Loucy (cell line): ENCODE measurements at regions not wholly inside any gene's neighbourhood (a gene's known extent, or its start where the extent isn't known, plus 50 kb on each side); places are given as distances from the start of the nearest gene placed in this dataset.

Experiments
- H2AFZ ChIP-seq: fragments of 200-600 bp; sonication (generic); 2 replicates; pipeline ENCODE4 v1.6.0; 2016; ENCODE audit warnings: antibody characterized with exemption, mild to moderate bottlenecking, low read length, moderate library complexity
- H3F3A ChIP-seq: fragments of 200-600 bp; 2 replicates; pipeline ENCODE4 v1.6.0; 2016; ENCODE audit warnings: antibody characterized with exemption, low read depth, mild to moderate bottlenecking
- H3K27me3 ChIP-seq: fragments of 200-600 bp; sonication (generic); 2 replicates; pipeline ENCODE4 v1.6.1; 2014; ENCODE audit warnings: low read length, mild to moderate bottlenecking; ENCODE audit not compliant: insufficient read depth, poor library complexity, severe bottlenecking
- H3K36me3 ChIP-seq: fragments of 200-600 bp; sonication (generic); 2 replicates; pipeline ENCODE4 v1.6.1; 2016; ENCODE audit warnings: low read length; ENCODE audit not compliant: insufficient read depth
- H3K4me1 ChIP-seq: fragments of 200-600 bp; sonication (generic); 2 replicates; pipeline ENCODE4 v1.5.1; 2014; ENCODE audit warnings: low read length, mild to moderate bottlenecking; ENCODE audit not compliant: insufficient read depth, poor library complexity, severe bottlenecking
- H3K4me2 ChIP-seq: fragments of 200-600 bp; sonication (generic); 2 replicates; pipeline ENCODE4 v1.6.0; 2014; ENCODE audit warnings: antibody characterized with exemption, low read length, low read depth, mild to moderate bottlenecking; ENCODE audit not compliant: poor library complexity, severe bottlenecking
- H3K4me3 ChIP-seq: fragments of 200-600 bp; sonication (generic); 2 replicates; pipeline ENCODE4 v1.5.1; 2014; ENCODE audit warnings: low read length, mild to moderate bottlenecking, mixed read lengths; ENCODE audit not compliant: poor library complexity, severe bottlenecking
- H3K79me2 ChIP-seq: fragments of 200-600 bp; sonication (generic); 2 replicates; pipeline ENCODE4 v1.6.1; 2014; ENCODE audit warnings: low read length; ENCODE audit not compliant: insufficient read depth
- H3K9ac ChIP-seq: fragments of 200-600 bp; sonication (generic); 2 replicates; pipeline ENCODE4 v1.6.0; 2014; ENCODE audit warnings: mild to moderate bottlenecking, low read depth, low read length, moderate library complexity; ENCODE audit not compliant: poor library complexity, severe bottlenecking
- H3K9me2 ChIP-seq: fragments of 200-600 bp; sonication (generic); replicated peaks from 2 replicates; pipeline ENCODE4 v1.6.1; 2016; ENCODE audit warnings: low read depth, low read length, mixed read lengths
- H3K9me3 ChIP-seq: fragments of 200-600 bp; sonication (generic); 2 replicates; pipeline ENCODE4 v1.6.1; 2014; ENCODE audit warnings: mild to moderate bottlenecking, antibody characterized with exemption, low read length, low read depth; ENCODE audit not compliant: insufficient read depth
- H4K20me1 ChIP-seq: fragments of 200-600 bp; sonication (generic); 2 replicates; pipeline ENCODE4 v1.6.0; 2014; ENCODE audit warnings: antibody characterized with exemption, low read length, mild to moderate bottlenecking; ENCODE audit not compliant: insufficient read depth, poor library complexity, severe bottlenecking
- EZH2phosphoT487 ChIP-seq: fragments of 200-600 bp; IDR thresholded peaks from 2 replicates; pipeline ENCODE4 v1.6.1; 2018; ENCODE audit warnings: antibody characterized with exemption, mild to moderate bottlenecking, moderate library complexity, borderline replicate concordance
- TF ChIP-seq, protein P1 (sequence below): fragments of 200-600 bp; sonication (generic); conservative IDR thresholded peaks from 2 replicates; pipeline ENCODE4 v1.5.1; 2014; ENCODE audit warnings: mild to moderate bottlenecking, antibody characterized with exemption, low read length

DNA sequence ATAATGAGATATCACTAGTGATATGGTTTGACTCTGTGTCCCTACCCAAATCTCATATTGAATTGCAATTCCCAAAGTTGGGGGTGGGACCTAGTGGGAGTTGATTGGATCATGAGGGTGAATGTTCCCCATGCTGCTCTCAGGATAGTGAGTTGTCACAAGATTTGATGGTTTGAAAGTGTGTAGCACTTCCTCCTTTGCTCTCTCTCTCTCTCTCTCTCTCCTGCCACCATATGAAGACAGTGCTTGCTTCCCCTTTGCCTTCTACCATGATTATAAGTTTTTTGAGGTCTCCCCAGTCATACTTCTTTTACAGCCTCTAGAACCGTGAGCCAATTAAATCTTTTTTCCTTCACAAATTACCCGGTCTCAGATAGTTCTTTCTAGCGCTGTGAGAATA lies 1002.0 kb upstream of the ADGRB3 start:
- no peaks in the 10 kb centered on the region for H4K20me1 ChIP-seq
- H3K9me2 ChIP-seq, result no peaks in the 10 kb centered on the region
- no peaks in the 10 kb centered on the region for H3K27me3 ChIP-seq
- no peaks in the 10 kb centered on the region for H3F3A ChIP-seq
- no peaks in the 10 kb centered on the region for H3K9me3 ChIP-seq
- no peak overlapping the region for H3K4me3 ChIP-seq
- H3K79me2 ChIP-seq, result no peaks in the 10 kb centered on the region
- TF ChIP-seq, protein P1, sequence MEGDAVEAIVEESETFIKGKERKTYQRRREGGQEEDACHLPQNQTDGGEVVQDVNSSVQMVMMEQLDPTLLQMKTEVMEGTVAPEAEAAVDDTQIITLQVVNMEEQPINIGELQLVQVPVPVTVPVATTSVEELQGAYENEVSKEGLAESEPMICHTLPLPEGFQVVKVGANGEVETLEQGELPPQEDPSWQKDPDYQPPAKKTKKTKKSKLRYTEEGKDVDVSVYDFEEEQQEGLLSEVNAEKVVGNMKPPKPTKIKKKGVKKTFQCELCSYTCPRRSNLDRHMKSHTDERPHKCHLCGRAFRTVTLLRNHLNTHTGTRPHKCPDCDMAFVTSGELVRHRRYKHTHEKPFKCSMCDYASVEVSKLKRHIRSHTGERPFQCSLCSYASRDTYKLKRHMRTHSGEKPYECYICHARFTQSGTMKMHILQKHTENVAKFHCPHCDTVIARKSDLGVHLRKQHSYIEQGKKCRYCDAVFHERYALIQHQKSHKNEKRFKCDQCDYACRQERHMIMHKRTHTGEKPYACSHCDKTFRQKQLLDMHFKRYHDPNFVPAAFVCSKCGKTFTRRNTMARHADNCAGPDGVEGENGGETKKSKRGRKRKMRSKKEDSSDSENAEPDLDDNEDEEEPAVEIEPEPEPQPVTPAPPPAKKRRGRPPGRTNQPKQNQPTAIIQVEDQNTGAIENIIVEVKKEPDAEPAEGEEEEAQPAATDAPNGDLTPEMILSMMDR, result no peak
- no peak for TF ChIP-seq EZH2phosphoT487
- no peak overlapping the region for H3K9ac ChIP-seq
- H3K4me2 ChIP-seq, result no peak overlapping the region
- H3K36me3 ChIP-seq, result no peaks in the 10 kb centered on the region
- no peak overlapping the region for H2AFZ ChIP-seq
- H3K4me1 ChIP-seq, result no peaks in the 10 kb centered on the region

DNA sequence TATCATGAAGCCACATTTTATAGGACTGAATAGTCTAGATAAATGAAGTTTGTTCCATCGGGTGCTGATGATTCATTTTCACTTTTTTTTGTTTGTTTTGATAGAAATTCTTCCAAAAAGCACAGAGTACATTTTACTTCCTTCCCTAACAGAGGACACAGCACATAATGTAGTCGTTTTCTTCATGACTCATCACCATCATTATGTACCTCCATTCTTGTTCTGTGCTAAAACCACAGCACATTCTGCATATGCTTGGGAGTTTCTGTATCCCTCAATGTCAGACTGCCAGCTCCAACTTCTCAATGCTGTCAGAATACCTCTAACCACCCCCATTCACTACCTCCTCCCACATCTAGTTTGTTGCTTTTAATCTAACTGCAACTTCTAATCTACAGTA lies 1004.9 kb upstream of the ADGRB3 start:
- Histone ChIP-seq H3K4me2 (no peak overlapping the region), H3K79me2 (no peaks in the 10 kb centered on the region), H3K4me3 (no peak overlapping the region), H3K4me1 (no peaks in the 10 kb centered on the region), H3K27me3 (no peaks in the 10 kb centered on the region), H4K20me1 (no peaks in the 10 kb centered on the region), H3F3A (no peaks in the 10 kb centered on the region), H3K36me3 (no peaks in the 10 kb centered on the region), H3K9me2 (no peaks in the 10 kb centered on the region), H2AFZ (no peak overlapping the region), H3K9ac (no peak overlapping the region), H3K9me3 (no peaks in the 10 kb centered on the region)
- no peak for TF ChIP-seq EZH2phosphoT487
- TF ChIP-seq, protein P1, result no peak

DNA sequence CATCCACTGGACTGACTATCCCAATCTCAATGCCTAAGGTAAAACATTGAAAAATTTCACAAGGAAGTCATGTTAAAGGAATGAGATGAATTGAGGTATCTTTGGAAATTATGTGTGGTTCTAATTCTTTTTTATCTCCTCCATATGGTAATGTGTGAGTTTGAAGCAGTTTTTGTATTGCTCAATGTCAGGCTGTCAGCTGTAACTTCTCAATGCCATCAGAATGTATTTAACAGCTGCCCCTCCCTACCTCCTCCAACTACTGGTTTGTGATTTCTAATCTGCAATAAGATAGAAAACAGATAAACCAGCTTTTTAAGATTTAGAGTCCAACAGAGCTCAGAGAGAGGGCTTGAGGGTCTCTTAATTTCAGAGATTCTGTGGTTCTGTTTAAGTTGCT lies 1005.8 kb upstream of the ADGRB3 start:
- TF ChIP-seq, protein P1, result no peak
- TF ChIP-seq EZH2phosphoT487, result no peak
- Histone ChIP-seq H2AFZ (no peak overlapping the region), H3K9ac (no peak overlapping the region), H3K9me3 (no peaks in the 10 kb centered on the region), H3K36me3 (no peaks in the 10 kb centered on the region), H3K79me2 (no peaks in the 10 kb centered on the region), H3K4me1 (no peaks in the 10 kb centered on the region), H3K9me2 (no peaks in the 10 kb centered on the region), H3K4me3 (no peak overlapping the region), H3K4me2 (no peak overlapping the region), H3K27me3 (no peaks in the 10 kb centered on the region), H3F3A (no peaks in the 10 kb centered on the region), H4K20me1 (no peaks in the 10 kb centered on the region)
